OCI-LY3 (cell line): ENCODE measurements at regions not wholly inside any gene's neighbourhood (a gene's known extent, or its start where the extent isn't known, plus 50 kb on each side); places are given as distances from the start of the nearest gene placed in this dataset.

ENCODE experiments used
- H2AFZ ChIP-seq: fragments of 200-600, 300-600 bp; shearing (Covaris generic); 2 replicates; pipeline ENCODE4 v1.6.0; 2014; ENCODE audit warnings: antibody characterized with exemption, low read depth, low read length
- H3K27ac ChIP-seq: fragments of 200-600, 300-600 bp; sonication (generic); 2 replicates; pipeline ENCODE4 v1.5.1; 2014; ENCODE audit warnings: mild to moderate bottlenecking, low read length, moderate library complexity, mixed read lengths
- H3K27me3 ChIP-seq: fragments of 200-600, 300-600 bp; sonication (generic); 2 replicates; pipeline ENCODE4 v1.6.1; 2014; ENCODE audit warnings: low read depth, low read length, mixed read lengths
- H3K36me3 ChIP-seq: fragments of 200-600, 300-600 bp; sonication (generic); replicated peaks from 2 replicates; pipeline ENCODE3; 2014; ENCODE audit warnings: low read depth, low read length, mixed read lengths
- H3K4me1 ChIP-seq: fragments of 300-600, 200-600 bp; sonication (generic); 2 replicates; pipeline ENCODE4 v1.6.1; 2014; ENCODE audit warnings: low read length, mixed read lengths
- H3K4me2 ChIP-seq: fragments of 200-600, 300-600 bp; sonication (generic); 2 replicates; pipeline ENCODE4 v1.6.1; 2014; ENCODE audit warnings: low read length, mixed read lengths
- H3K4me3 ChIP-seq: fragments of 300-600, 200-600 bp; sonication (generic); 2 replicates; pipeline ENCODE4 v1.5.1; 2014; ENCODE audit warnings: antibody characterized with exemption, mild to moderate bottlenecking, low read length, moderate library complexity
- H3K79me2 ChIP-seq: fragments of 300-600, 200-600 bp; shearing (Covaris generic); 2 replicates; pipeline ENCODE4 v1.6.1; 2014; ENCODE audit warnings: mild to moderate bottlenecking, low read length, mixed read lengths
- H3K9ac ChIP-seq: fragments of 300-600, 200-600 bp; shearing (Covaris generic); 2 replicates; pipeline ENCODE4 v1.6.0; 2014; ENCODE audit warnings: mild to moderate bottlenecking, low read length, moderate library complexity
- H3K9me3 ChIP-seq: fragments of 200-600, 300-600 bp; shearing (Covaris generic); 2 replicates; pipeline ENCODE4 v1.6.1; 2014; ENCODE audit warnings: low read length, mixed read lengths; ENCODE audit not compliant: insufficient read depth
- H4K20me1 ChIP-seq: fragments of 200-600, 300-600 bp; sonication (generic); 2 replicates; pipeline ENCODE4 v1.6.1; 2016; ENCODE audit warnings: low read length, mixed read lengths; ENCODE audit not compliant: insufficient read depth
- CTCF ChIP-seq: fragments of 200-600, 300-600 bp; sonication (generic); IDR thresholded peaks from 2 replicates; pipeline ENCODE4 v1.5.1; 2014; ENCODE audit warnings: antibody characterized with exemption, low read length, low read depth
- EZH2phosphoT487 ChIP-seq: fragments of 200-600 bp; shearing (Covaris generic); IDR thresholded peaks from 2 replicates; pipeline ENCODE4 v1.6.1; 2018; ENCODE audit warnings: antibody characterized with exemption, mixed run types, low read depth

GRCh38 chr2:240350696-240351087 is 84.8 kb upstream of the GPC1 start:
- H3K27me3 ChIP-seq: no peaks in the 10 kb centered on the region
- H3K27ac ChIP-seq: no peak overlapping the region
- H2AFZ ChIP-seq: no peak overlapping the region
- no peaks in the 10 kb centered on the region for H3K36me3 ChIP-seq
- H3K4me3 ChIP-seq: no peak overlapping the region
- no peak for TF ChIP-seq CTCF
- TF ChIP-seq EZH2phosphoT487: no peak
- H3K4me2 ChIP-seq: no peak overlapping the region
- no peaks in the 10 kb centered on the region for H3K4me1 ChIP-seq
- H3K9ac ChIP-seq: no peak overlapping the region
- no peaks in the 10 kb centered on the region for H4K20me1 ChIP-seq
- no peaks in the 10 kb centered on the region for H3K9me3 ChIP-seq
- H3K79me2 ChIP-seq: no peaks in the 10 kb centered on the region

- Histone ChIP-seq H3K27ac (no peak overlapping the region), H3K79me2 (no peaks in the 10 kb centered on the region), H3K9me3 (no peaks in the 10 kb centered on the region), H3K4me2 (no peak overlapping the region), H3K36me3 (no peaks in the 10 kb centered on the region), H3K27me3 (no peaks in the 10 kb centered on the region), H3K4me3 (no peak overlapping the region), H2AFZ (no peak overlapping the region), H4K20me1 (no peaks in the 10 kb centered on the region), H3K9ac (no peak overlapping the region), H3K4me1 (no peaks in the 10 kb centered on the region)
- TF ChIP-seq EZH2phosphoT487 (no peak), CTCF (no peak)
Observed at GRCh38 chr2:240351088-240351741, 84.2 kb upstream of the GPC1 start.

GRCh38 chr2:240351826-240352426 is 83.5 kb upstream of the GPC1 start:
- TF ChIP-seq EZH2phosphoT487: no peak
- TF ChIP-seq CTCF: no peak
- Histone ChIP-seq H4K20me1 (no peaks in the 10 kb centered on the region), H2AFZ (no peak overlapping the region), H3K4me2 (no peak overlapping the region), H3K4me1 (no peaks in the 10 kb centered on the region), H3K36me3 (no peaks in the 10 kb centered on the region), H3K79me2 (no peaks in the 10 kb centered on the region), H3K4me3 (no peak overlapping the region), H3K27ac (no peak overlapping the region), H3K27me3 (no peaks in the 10 kb centered on the region), H3K9ac (no peak overlapping the region), H3K9me3 (no peaks in the 10 kb centered on the region)

- Histone ChIP-seq H3K4me1 (no peaks in the 10 kb centered on the region), H3K36me3 (no peaks in the 10 kb centered on the region), H3K27me3 (no peaks in the 10 kb centered on the region), H3K4me3 (no peak overlapping the region), H3K4me2 (no peak overlapping the region), H3K9ac (no peak overlapping the region), H3K9me3 (no peaks in the 10 kb centered on the region), H3K27ac (no peak overlapping the region), H4K20me1 (no peaks in the 10 kb centered on the region), H2AFZ (no peak overlapping the region), H3K79me2 (no peaks in the 10 kb centered on the region)
- TF ChIP-seq CTCF (no peak), EZH2phosphoT487 (no peak)
Observed at GRCh38 chr2:240353086-240353798, 82.2 kb upstream of the GPC1 start.
